Trophoblast cell (in vitro differentiated cells and primary cell): ENCODE measurements at regions not wholly inside any gene's neighbourhood (a gene's known extent, or its start where the extent isn't known, plus 50 kb on each side); places are given as distances from the start of the nearest gene placed in this dataset.
A peak's percentile ranks its signal among the peaks of the same experiment; 100 is the strongest.

Experiments used
- DNase-seq, 2 donors: peaks; one replicate each; pipeline ENCODE4 v3.0.0-alpha.2; 2016
- H2AFZ ChIP-seq: 2 replicates; pipeline ENCODE4 v1.6.1; 2013; ENCODE audit warnings: low read length, moderate library complexity, mild to moderate bottlenecking; ENCODE audit not compliant: insufficient read depth, poor library complexity
- H2AK5ac ChIP-seq: 2 replicates; pipeline ENCODE4 v1.6.1; 2013; ENCODE audit warnings: mild to moderate bottlenecking, low read length
- H2BK120ac ChIP-seq: 2 replicates; pipeline ENCODE4 v1.6.1; 2013; ENCODE audit warnings: low read length, mild to moderate bottlenecking, moderate library complexity; ENCODE audit not compliant: insufficient read depth, poor library complexity
- H2BK12ac ChIP-seq: 2 replicates; pipeline ENCODE4 v1.6.1; 2013; ENCODE audit warnings: mild to moderate bottlenecking, low read length, moderate library complexity
- H2BK5ac ChIP-seq: 2 replicates; pipeline ENCODE4 v1.6.1; 2013; ENCODE audit warnings: low read length, low read depth, moderate library complexity, mild to moderate bottlenecking; ENCODE audit not compliant: poor library complexity
- H3K14ac ChIP-seq: 2 replicates; pipeline ENCODE4 v1.6.1; 2013; ENCODE audit warnings: mild to moderate bottlenecking, low read length
- H3K18ac ChIP-seq: 2 replicates; pipeline ENCODE4 v1.6.1; 2013; ENCODE audit warnings: mild to moderate bottlenecking, low read length
- H3K23ac ChIP-seq: 2 replicates; pipeline ENCODE4 v1.6.1; 2013; ENCODE audit warnings: low read length
- H3K27ac ChIP-seq: 2 replicates; pipeline ENCODE4 v1.5.1; 2013; ENCODE audit warnings: low read depth, mild to moderate bottlenecking, inconsistent platforms, low read length, moderate library complexity
- H3K27me3 ChIP-seq: 2 replicates; pipeline ENCODE4 v1.6.1; 2013; ENCODE audit warnings: inconsistent platforms, mild to moderate bottlenecking, low read length, moderate library complexity; ENCODE audit not compliant: insufficient read depth
- H3K36me3 ChIP-seq, 2 experiments: 1 replicate in 1 of 2; 2 replicates in 1 of 2; pipeline ENCODE4 v1.6.1; 2013; ENCODE audit warnings: low read length in 2 of 2, mild to moderate bottlenecking in 2 of 2, moderate library complexity in 1 of 2; ENCODE audit not compliant: insufficient read depth in 2 of 2, control insufficient read depth in 1 of 2
- H3K4ac ChIP-seq: 2 replicates; pipeline ENCODE4 v1.6.1; 2013; ENCODE audit warnings: low read depth, mild to moderate bottlenecking, low read length, moderate library complexity
- H3K4me1 ChIP-seq, 2 experiments: 1 replicate in 1 of 2; 2 replicates in 1 of 2; pipeline ENCODE4 v1.6.1; 2013; ENCODE audit warnings: low read length in 2 of 2, mild to moderate bottlenecking in 2 of 2, moderate library complexity in 1 of 2; ENCODE audit not compliant: insufficient read depth in 2 of 2, control insufficient read depth in 1 of 2
- H3K4me2 ChIP-seq: 2 replicates; pipeline ENCODE4 v1.6.1; 2013; ENCODE audit warnings: inconsistent platforms, mild to moderate bottlenecking, low read length, moderate library complexity
- H3K4me3 ChIP-seq: 2 replicates; pipeline ENCODE4 v1.5.1; 2013; ENCODE audit warnings: mild to moderate bottlenecking, low read depth, low read length, inconsistent platforms
- H3K79me1 ChIP-seq: one replicate; pipeline ENCODE4 v1.6.1; 2013; ENCODE audit warnings: low read length
- H3K79me2 ChIP-seq: 2 replicates; pipeline ENCODE4 v1.6.1; 2013; ENCODE audit warnings: low read length, mild to moderate bottlenecking; ENCODE audit not compliant: control insufficient read depth, insufficient read depth, poor library complexity
- H3K9ac ChIP-seq: 2 replicates; pipeline ENCODE4 v1.6.1; 2013; ENCODE audit warnings: mild to moderate bottlenecking, low read length
- H3K9me3 ChIP-seq: 2 replicates; pipeline ENCODE4 v1.6.1; 2013; ENCODE audit warnings: low read depth, mild to moderate bottlenecking, control low read depth, inconsistent platforms, low read length; ENCODE audit not compliant: insufficient read depth
- H4K12ac ChIP-seq: 2 replicates; pipeline ENCODE4 v1.6.1; 2013; ENCODE audit warnings: low read depth, mild to moderate bottlenecking, low read length, moderate library complexity
- H4K8ac ChIP-seq: 2 replicates; pipeline ENCODE4 v1.6.1; 2013; ENCODE audit warnings: low read depth, mild to moderate bottlenecking, low read length, moderate library complexity
- H4K91ac ChIP-seq: one replicate; pipeline ENCODE4 v1.6.1; 2013; ENCODE audit warnings: low read depth, mild to moderate bottlenecking, low read length, moderate library complexity
- WGBS: extraction: QIAGEN DNeasy Blood & Tissue Kit; methylation state at CpG from one replicate; pipeline ENCODE4 v1.1.7; 2013; ENCODE audit warnings: missing lambda C conversion rate; ENCODE audit not compliant: insufficient read length, insufficient coverage; ENCODE audit errors: extremely low coverage; 5-methylcytosine and 5-hydroxymethylcytosine counted together

GRCh38 chr1:230496451-230496850, 70.3 kb upstream of the PGBD5 start:
- Histone ChIP-seq H4K8ac (no peak overlapping the region), H3K9me3 (no peaks in the 10 kb centered on the region), H3K18ac (no peak overlapping the region), H2BK120ac (no peak overlapping the region), H3K79me1 (no peaks in the 10 kb centered on the region), H3K4me2 (no peak overlapping the region), H2BK12ac (no peak overlapping the region), H3K4ac (no peak overlapping the region), H4K91ac (no peak overlapping the region), H3K79me2 (no peaks in the 10 kb centered on the region), H4K12ac (no peak overlapping the region), H3K23ac (no peak overlapping the region), H3K36me3 (no peaks in the 10 kb centered on the region), H3K27me3 (no peaks in the 10 kb centered on the region), H2AK5ac (no peak overlapping the region), H2BK5ac (no peak overlapping the region), H2AFZ (no peak overlapping the region), H3K4me1 (no peaks in the 10 kb centered on the region), H3K9ac (no peak overlapping the region), H3K27ac (no peak overlapping the region), H3K4me3 (no peak overlapping the region), H3K14ac (no peak overlapping the region)
- WGBS = no CpG with 5 or more reads among the region's 3 CpGs
- peak in 1 of 2 donors; percentile 19 for DNase-seq

GRCh38 chr1:230495891-230496385, 69.8 kb upstream of the PGBD5 start:
- Histone ChIP-seq H3K18ac (no peak overlapping the region), H3K4ac (no peak overlapping the region), H3K23ac (no peak overlapping the region), H2BK120ac (no peak overlapping the region), H3K14ac (no peak overlapping the region), H3K36me3 (no peaks in the 10 kb centered on the region), H3K4me1 (no peaks in the 10 kb centered on the region), H2BK5ac (no peak overlapping the region), H3K79me2 (no peaks in the 10 kb centered on the region), H3K4me2 (no peak overlapping the region), H4K91ac (no peak overlapping the region), H3K79me1 (no peaks in the 10 kb centered on the region), H3K27me3 (no peaks in the 10 kb centered on the region), H3K4me3 (no peak overlapping the region), H3K9ac (no peak overlapping the region), H2BK12ac (no peak overlapping the region), H3K27ac (no peak overlapping the region), H3K9me3 (no peaks in the 10 kb centered on the region), H2AFZ (no peak overlapping the region), H4K12ac (no peak overlapping the region), H2AK5ac (no peak overlapping the region), H4K8ac (no peak overlapping the region)
- DNase-seq = peak in 1 of 2 donors; percentile 47
- WGBS = no CpG with 5 or more reads among the region's 11 CpGs

GRCh38 chr1:230495076-230495475, 68.9 kb upstream of the PGBD5 start:
- no peak overlapping the region for H3K9ac ChIP-seq

GRCh38 chr1:230494514-230494913, 68.4 kb upstream of the PGBD5 start:
- H2AK5ac ChIP-seq = no peak overlapping the region
- H3K36me3 ChIP-seq = no peaks in the 10 kb centered on the region
- H3K27me3 ChIP-seq = no peaks in the 10 kb centered on the region
- no peaks in the 10 kb centered on the region for H3K4me1 ChIP-seq
- no CpG with 5 or more reads among the region's 1 CpG for WGBS
- no peaks in the 10 kb centered on the region for H3K79me2 ChIP-seq
- no peak overlapping the region for H3K23ac ChIP-seq
- no peak overlapping the region for H3K18ac ChIP-seq
- no peak overlapping the region for H2AFZ ChIP-seq
- H2BK120ac ChIP-seq = no peak overlapping the region
- no peak overlapping the region for H2BK12ac ChIP-seq
- no peak overlapping the region for H3K4me3 ChIP-seq
- no peak overlapping the region for H4K8ac ChIP-seq
- no peaks in the 10 kb centered on the region for H3K79me1 ChIP-seq
- H3K9me3 ChIP-seq = no peaks in the 10 kb centered on the region
- no peak for DNase-seq
- no peak overlapping the region for H4K91ac ChIP-seq
- no peak overlapping the region for H3K14ac ChIP-seq
- no peak overlapping the region for H3K4me2 ChIP-seq
- no peak overlapping the region for H4K12ac ChIP-seq
- no peak overlapping the region for H3K27ac ChIP-seq
- no peak overlapping the region for H3K9ac ChIP-seq
- H3K4ac ChIP-seq = no peak overlapping the region
- H2BK5ac ChIP-seq = no peak overlapping the region

More at GRCh38 chr1:230495076-230495475, 68.9 kb upstream of the PGBD5 start:
- Histone ChIP-seq H3K9me3 (no peaks in the 10 kb centered on the region), H3K4me3 (no peak overlapping the region), H3K27ac (no peak overlapping the region), H4K91ac (no peak overlapping the region), H3K14ac (no peak overlapping the region), H3K27me3 (no peaks in the 10 kb centered on the region), H2BK12ac (no peak overlapping the region), H2BK5ac (no peak overlapping the region), H3K18ac (no peak overlapping the region), H3K4ac (no peak overlapping the region), H3K79me1 (no peaks in the 10 kb centered on the region), H3K4me2 (no peak overlapping the region), H2BK120ac (no peak overlapping the region), H2AK5ac (no peak overlapping the region), H3K4me1 (no peaks in the 10 kb centered on the region), H3K36me3 (no peaks in the 10 kb centered on the region), H3K79me2 (no peaks in the 10 kb centered on the region), H4K8ac (no peak overlapping the region), H4K12ac (no peak overlapping the region), H2AFZ (no peak overlapping the region), H3K23ac (no peak overlapping the region)
- DNase-seq = peak; percentile 48 to 89
- WGBS = no CpG with 5 or more reads among the region's 4 CpGs
